HG03103 (cell line): ENCODE measurements at regions not wholly inside any gene's neighbourhood (a gene's known extent, or its start where the extent isn't known, plus 50 kb on each side); places are given as distances from the start of the nearest gene placed in this dataset.

Experiments
- ATAC-seq: cut with Tn5 transposase; IDR thresholded peaks from one replicate; pipeline ENCODE4 v1.9.1; 2021; ENCODE audit warnings: low read depth; ENCODE audit not compliant: unreplicated experiment

DNA sequence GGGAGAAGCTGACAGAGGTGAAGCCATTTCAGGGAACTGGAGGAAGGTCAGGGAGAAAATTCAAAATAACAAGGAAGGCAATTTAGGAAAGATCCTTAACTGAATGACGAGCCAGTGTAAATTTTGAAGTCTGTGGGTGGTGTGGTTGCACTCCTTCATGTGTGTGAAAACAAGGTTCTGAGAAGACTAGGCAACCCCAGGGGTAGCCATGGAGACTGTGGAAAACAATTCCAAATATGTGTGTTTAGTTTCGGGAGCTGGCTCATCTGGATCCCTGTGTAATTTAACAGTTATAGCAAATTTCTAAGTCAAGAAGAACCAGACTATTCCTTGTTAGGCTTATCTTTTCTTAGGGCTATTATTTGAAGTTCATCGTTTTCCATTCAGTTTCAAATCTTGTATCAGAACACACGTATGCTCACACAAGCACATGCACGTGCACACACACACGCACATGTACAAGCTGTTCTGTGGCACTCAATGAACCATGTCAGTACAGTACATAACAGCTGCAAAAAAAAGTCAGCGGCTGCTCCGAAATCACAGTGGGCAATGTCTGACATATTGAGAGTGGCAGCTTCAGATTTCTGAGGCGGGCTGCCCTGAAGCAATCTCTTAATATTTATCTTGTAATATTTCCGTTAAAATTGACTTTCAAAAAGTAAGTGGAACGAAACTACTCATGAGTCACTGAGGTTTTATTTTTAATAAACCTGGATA, 411.2 kb downstream of the AEBP2 start:
- no peak for ATAC-seq

DNA sequence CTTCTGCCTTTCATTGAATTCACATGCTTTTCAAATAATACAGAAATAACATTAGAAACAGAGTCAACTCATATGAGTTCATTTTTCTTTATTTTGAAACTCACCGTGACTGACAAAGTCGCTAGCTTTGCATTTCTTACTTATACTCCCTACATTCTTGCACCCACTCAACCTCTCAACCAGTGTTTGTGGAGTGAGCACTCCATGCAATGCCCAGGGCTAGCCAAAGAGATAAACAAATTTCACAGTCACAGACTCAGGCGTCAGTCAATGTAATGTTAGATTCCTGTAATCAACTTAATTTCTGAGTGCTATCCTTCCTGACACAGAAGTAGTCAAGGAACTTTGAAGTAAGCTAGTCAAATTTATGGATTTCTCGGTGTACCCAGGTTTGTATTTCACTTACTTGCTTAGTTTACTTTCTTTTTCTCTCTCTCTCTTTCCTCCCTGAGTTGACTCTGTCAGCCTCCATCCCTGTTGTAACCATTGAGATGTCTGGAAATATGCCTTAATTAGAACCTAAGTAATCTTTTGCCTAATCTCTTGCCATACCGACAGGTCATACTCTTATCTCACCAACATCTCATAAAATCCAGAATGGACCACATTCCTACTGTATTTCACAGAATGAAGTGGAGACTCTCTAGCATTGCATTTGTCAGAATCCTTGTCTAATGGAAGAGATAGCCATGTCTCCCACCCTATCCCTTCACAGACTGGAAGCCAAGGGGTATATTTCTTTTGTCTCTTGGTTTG, 413.0 kb downstream of the AEBP2 start:
- no peak for ATAC-seq

DNA sequence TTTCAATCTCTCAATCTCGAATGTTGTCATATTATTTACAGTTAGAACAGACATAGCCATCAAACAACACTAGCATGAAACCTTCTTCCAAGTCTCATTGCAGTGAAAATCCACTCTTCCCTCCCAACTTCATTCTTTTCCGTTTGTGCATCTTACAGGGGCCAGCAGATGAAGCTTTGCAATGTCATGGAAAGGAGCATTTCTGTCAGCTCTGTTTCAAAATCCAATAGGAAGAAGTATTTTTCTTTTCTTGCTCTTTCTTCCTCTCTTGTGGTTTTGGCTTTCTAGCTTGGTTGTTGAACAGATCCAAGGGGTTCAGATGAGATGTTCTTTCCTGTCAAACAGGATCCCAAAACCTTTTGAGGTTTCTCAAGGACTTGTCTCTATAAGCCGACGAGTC, 416.6 kb downstream of the AEBP2 start:
- no peak for ATAC-seq

DNA sequence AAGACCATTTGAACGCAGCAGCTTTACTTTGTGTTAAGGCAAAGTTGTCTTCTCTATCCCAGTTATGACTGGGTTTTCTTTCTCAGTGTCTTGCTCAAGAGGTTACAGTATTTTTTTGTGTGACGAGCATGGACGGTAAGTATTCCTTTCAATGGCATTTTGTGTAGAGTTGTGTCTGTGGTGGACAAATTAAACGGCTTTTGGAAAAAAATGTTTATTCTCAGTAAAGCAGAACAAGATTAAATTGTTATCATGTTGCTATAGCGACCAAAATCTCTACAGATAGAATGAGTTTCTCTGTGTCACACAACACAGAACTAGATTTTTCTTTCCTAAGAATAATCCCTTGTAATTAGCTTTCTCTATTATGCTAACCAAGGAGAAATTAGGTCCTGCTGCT, 417.1 kb downstream of the AEBP2 start:
- ATAC-seq = no peak

DNA sequence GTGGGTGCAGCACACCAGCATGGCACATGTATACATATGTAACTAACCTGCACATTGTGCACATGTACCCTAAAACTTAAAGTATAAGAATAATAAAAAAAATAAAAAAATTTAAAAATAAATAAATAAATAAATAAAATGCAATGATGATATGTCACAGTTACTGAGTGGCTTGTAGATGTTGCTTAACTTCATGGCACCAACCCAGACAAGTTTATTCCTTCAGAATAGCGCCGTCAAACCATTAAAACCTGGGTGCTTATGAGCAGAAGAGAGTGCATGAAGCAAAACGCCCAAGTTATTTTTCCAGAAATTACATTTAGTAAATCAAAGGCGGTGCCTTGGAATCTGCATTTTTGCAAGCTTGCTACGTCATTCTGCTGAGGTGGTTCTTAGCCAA, 417.9 kb downstream of the AEBP2 start:
- no peak for ATAC-seq

DNA sequence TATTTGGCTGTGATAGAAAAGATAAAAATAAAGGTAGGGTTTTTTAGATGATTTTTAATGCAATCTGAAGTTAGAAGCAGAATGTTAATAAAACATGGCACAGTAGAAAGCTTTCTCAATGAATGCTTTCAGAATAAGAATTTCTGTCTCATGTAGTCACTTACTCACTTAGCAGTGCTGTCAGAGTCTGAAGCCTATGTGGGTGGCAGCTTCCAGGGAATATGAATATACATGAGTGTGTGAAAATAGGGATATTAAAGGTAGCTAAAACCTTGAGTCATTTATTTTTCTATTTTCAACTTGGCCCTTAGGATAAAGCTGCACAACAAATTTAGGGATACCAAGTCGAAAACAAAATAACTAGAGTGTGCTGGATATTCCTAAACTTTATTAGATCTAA, 427.9 kb downstream of the AEBP2 start:
- no peak for ATAC-seq

DNA sequence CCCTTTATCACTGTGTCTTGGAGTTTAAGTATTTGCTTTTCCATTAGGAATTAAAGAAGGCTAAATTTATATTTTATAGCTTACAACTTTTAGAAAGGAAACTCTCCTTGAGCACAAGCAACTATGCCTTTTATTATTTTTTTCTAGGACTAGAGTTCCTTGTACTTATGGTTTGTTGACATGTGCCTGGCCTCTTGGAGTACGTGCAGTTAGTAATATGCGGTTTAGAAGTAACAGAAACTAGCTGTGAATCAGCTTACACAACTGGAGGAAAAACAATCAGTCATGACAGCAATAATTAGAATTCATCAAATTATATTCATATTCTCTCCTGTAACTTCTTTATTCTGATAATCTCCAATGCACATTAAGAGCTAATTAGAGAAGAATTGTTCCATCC, 428.7 kb downstream of the AEBP2 start:
- ATAC-seq = no peak

DNA sequence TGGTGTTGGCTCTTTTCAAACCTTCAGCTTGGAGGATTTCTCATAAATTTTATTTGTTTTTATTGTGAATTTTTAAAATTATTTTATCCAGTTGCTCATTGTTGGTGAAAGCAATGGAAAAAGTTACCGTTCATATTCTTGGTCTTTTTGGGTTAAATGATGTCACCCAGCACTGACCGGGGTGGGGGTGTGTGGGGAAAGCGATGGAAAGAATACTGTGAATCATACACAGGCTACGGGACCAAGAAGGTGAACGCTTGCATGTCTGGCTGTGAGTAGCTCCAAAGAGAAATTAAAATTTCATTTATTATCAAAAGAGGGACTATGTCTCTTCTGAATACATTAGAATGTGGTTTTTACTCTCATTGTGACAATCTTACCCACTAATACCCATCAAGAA, 430.1 kb downstream of the AEBP2 start:
- no peak for ATAC-seq

DNA sequence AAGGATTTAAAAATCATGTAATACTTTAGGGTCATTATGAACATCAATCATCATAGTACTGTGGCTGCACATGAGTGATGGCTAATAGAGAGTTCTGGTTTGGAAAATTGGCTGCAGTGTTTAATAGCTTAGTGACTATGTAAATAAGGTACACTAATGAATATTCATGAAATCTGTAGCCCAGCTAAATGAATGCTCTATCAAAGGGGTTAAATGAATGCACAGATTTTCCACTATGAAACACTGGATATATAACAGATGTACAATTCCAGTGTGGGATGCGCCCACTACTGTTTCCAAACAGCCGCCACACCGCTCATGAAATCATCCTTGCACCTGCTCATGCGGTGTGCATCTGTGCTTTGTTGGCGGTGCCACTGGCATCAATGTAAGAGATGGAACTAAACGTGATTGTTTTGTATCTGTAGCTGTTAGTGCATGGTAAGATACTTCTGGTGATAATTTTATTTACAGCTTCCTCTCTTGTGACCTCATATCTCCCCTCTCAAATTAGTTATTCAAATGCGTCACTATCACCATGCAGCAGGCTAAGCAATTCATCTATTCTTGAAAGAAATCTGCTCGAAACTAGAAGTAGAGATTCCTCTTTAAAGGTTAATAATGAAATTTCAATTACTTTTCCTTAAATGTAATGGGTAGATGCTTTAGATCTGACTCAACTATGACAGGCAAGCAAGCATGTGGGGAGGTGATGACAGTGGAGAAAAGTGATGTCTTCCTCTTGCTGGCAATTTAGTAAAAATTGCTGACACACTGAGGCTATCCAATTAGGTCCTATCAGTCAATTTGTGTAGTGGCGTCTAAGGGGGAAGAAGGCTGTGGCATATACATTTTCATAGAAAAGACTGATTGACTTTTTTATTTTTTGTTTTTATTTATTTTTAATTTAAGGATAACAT, 433.6 kb downstream of the AEBP2 start:
- no peak for ATAC-seq

DNA sequence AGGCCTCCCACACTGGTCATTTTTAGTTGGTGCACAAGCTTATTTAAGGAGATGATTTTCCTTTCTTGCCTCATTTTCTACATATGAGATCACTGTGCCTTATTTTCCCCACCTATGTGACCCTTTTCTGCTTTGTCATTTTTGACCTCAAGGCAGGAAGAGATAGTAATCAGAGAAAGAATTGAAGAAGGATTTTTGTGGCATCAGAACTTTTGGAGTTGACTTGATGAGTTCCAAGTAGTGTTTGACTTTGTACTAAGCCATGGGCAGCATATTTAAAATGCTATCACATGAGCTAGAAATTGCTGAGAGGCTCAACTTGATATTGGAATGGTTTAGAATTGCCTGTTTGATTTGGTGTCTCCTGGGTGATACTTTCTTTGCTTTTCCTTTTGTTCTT, 440.8 kb downstream of the AEBP2 start:
- no peak for ATAC-seq

DNA sequence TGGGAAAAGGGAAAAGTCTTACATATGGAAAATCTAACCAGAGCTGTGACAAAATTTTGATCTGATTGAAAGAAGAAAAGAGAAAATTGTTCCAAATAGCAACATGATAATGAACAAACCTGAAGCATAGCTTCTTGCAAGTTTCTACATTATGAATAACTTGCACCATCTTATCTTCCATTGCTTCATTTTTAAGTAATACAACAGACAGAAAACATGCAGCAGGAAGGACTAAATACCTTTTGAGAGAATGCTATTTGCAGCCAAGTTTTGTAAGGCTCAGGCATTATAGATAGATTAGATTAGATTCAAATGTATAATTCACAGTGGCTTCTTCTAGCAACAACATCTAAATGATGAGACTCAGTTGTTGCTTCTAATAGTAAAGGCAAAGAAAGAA, 441.4 kb downstream of the AEBP2 start:
- no peak for ATAC-seq

DNA sequence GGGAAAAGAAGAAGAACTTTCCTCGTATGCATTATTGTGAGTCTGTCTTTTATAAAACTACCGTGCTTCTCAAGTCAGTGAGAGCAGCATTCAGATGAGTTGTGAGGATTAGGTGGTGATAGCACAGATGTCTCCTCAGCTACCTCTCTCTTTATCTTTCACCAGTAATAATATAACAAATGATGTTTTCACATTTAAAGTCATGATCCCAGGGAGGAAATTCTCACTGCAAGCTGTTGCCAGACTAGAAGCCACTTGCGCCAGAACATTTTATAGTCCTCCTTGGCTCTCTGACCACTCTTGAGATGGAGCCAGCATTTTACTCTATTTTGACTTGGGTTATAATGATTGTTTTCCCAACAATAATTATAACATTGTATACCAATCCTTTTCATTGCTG, 443.1 kb downstream of the AEBP2 start:
- no peak for ATAC-seq

DNA sequence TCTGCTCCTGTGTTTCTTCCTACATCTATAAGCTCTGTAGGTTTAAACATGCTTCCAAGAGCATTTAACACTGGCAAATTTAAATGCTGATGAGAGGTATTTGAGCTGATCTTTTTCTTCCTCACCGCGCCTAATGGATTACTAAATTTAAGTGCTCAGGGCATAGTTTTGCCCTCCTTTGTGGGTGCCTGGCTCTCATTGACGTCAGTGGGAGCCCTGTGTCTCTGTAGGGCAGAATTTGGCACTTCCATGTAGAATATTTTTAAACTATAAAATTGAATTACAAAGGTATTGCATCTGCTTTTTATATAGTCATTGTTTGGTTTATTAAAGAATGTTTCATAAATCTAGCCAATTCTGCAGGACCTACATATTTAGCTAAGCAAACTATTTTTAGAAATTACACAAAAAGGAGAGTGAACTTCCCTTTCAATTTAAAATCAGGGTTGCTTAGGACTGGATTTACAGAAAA, 444.8 kb downstream of the AEBP2 start:
- no peak for ATAC-seq

DNA sequence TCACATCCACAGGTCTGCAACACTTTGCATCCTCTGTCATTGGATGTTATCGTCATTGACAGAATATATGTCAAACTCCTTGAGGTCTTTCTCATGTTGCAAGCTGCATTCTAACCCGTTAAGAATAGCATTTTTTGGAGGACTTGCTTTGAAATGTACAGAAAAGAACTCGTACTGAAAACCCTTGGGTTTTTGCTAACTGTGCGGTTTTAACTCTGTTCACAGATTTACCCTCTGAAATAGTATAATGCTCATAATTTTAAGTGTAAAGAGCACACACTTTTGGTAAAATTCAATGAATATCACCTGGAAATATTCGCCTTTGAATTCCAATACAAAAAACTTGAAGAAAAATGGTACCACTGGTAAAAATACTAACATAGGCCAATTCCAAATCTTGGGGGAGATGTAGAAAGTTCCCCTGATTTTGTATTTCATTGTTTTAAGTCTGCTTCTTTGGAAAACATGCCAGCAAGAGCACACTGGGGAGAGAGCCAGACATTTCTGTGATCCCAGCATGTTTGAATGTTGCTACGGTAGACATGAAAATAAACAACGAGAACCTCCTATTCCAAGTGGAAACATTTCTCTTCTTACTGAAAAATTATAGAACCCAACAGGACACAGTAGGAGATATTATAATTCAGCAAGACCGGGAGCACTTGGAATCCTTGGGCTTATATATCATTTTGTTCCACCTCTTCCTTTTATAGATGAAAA, 446.0 kb downstream of the AEBP2 start:
- no peak for ATAC-seq

DNA sequence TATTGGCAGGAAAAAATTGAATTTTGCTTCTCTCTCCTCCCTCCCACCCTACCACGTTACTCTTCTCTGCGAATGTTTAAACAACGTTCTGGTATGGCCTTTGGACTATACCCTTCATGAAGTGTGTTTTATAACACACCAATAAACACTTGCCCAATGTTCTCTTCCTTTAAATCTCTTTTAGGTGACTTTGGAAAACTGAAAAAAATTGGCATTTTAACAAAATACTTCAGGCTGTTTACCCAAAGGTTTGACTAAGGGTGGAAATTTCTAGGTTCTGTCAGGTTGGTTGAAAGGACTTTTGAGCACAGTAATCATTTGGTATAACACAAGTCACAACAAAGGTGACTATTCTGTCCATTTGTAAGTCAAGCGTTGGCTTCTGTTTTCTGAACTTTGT, 446.8 kb downstream of the AEBP2 start:
- ATAC-seq = no peak

DNA sequence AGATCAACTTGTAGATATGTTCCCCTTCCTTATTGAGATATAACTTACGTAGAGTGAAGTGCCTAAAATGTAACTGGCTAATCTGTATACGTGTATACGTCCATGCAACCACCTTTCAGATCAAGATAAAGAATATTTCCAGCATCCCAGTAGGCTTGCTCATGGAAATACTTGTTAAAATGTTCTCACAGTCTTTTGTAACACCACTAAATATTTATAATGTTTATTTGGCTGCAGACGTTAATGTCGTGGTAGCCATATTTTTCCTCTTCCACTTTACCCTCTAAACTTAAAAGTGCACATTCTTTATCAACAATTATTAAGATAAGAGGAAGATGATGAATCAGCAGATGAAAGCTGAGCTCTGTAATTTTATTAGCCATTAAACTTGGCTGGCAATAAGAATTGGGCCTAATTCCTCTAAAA, 447.4 kb downstream of the AEBP2 start:
- ATAC-seq = no peak

DNA sequence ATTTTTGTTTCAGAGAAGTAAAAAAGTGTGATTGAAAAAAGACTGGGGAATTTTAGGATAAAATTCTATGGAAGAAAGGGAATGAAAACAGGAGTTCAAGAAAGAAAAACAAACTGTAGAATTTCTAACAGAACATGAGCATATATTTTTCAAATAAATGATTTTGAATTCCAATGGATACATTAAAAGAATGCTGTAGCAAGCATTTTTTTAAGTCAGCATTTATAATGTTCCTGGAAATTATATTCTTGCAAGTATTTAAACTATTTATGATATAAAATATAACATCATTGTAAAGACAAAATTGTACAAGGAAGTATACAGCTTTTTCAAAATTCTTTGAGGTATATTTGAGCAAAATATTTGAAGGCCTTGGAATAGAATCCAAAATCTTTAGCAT, 450.7 kb downstream of the AEBP2 start:
- ATAC-seq = no peak

DNA sequence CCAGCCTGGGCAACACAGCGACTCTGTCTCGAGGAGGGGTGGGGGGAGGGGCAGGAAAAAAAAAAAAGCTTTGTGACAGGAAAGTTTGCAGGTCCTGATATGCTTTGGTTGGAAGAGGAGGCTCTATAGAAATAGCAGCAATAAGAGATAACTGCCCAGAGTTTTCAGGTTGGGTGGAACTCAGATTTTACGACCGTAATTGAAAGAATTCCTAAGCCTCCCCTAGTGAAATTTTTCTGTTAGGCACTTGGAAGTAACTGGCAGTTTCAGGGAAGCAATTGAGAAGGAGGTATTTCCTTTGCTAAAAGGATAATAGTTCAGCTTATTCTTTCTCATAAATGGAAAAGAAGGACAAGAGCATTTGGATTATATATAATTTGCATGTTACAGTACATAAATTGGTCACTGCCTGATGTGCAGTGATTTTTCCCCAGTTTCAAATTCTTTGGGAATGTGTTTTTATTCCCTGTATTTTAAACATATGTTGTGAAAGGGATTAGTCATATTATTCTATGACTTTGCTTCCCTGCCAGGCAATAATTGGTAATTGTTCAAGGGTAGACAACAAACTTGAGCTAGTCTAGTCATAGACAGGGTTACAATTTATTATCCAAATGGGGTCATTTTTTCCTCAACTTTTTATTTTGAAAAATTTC, 452.8 kb downstream of the AEBP2 start:
- no peak for ATAC-seq

DNA sequence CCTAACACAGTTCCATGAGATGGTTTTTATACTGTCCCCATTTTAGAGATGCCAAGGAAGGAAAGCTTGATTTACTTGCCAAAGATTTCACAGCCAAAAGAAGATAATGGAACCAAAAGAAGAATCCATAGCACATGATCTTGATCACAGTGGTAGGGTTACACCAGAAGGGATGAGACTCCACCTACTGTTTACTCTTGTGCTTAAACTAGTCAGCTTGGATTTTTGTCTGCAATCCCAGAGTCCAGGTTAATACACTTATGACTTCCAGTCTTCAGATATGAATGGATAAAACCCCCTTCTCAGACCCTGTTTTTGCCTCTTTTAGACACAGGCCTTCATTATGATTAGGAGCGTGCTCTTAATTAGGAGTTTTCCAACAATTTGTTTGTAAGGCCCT, 454.2 kb downstream of the AEBP2 start:
- ATAC-seq = no peak

DNA sequence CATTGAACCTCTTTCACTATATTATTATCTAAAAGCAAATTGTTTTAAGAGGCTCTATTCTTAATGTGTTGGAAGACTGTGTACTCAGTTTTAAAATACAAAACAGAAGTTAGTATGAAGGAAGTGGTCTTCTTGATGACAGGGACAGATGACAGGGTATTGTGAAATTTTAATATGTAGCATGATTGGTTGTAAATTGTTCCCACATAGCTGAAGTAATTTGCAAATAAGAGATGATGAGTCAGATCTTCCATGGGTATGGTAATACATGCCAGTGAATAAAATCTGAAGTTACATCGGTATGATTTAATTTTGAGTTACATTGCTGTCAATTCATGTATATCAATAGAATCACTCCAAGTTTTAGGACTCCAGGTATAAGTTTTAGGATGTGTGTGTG, 454.8 kb downstream of the AEBP2 start:
- ATAC-seq = no peak
